ENCODE measurements at regions not wholly inside any gene's neighbourhood (a gene's known extent, or its start where the extent isn't known, plus 50 kb on each side); places are given as distances from the start of the nearest gene placed in this dataset.

GRCh38 chr2:41972179-41972578, 75.6 kb upstream of the PKDCC start:
- H3K9me3 ChIP-seq, result no peaks in the 10 kb centered on the region
- H3K27ac ChIP-seq, result no peak overlapping the region
- no peak for TF ChIP-seq POLR2A (IDR thresholded peaks at IDR 0.05)
- TF ChIP-seq, protein P1, sequence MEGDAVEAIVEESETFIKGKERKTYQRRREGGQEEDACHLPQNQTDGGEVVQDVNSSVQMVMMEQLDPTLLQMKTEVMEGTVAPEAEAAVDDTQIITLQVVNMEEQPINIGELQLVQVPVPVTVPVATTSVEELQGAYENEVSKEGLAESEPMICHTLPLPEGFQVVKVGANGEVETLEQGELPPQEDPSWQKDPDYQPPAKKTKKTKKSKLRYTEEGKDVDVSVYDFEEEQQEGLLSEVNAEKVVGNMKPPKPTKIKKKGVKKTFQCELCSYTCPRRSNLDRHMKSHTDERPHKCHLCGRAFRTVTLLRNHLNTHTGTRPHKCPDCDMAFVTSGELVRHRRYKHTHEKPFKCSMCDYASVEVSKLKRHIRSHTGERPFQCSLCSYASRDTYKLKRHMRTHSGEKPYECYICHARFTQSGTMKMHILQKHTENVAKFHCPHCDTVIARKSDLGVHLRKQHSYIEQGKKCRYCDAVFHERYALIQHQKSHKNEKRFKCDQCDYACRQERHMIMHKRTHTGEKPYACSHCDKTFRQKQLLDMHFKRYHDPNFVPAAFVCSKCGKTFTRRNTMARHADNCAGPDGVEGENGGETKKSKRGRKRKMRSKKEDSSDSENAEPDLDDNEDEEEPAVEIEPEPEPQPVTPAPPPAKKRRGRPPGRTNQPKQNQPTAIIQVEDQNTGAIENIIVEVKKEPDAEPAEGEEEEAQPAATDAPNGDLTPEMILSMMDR (IDR thresholded peaks at IDR 0.05), result no peak
- H3K4me3 ChIP-seq (replicated peaks in 1 of 3), result no peak overlapping the region
- intact Hi-C loops (cut with DNase I), result no loop called here
- no peak for DNase-seq
- H3K36me3 ChIP-seq, result no peaks in the 10 kb centered on the region
- WGBS, 2 donors, result 79 to 87% methylated on average over 2 of the region's 2 CpGs
- H3K4me1 ChIP-seq, result peaks cover 14% of the 10 kb centered on the region in 2 donors
- H3K27me3 ChIP-seq, result no peaks in the 10 kb centered on the region

GRCh38 chr2:41972819-41973218, 75.0 kb upstream of the PKDCC start:
- intact Hi-C loops (cut with DNase I), result no loop called here
- peaks cover 10 to 11% of the 10 kb centered on the region in 2 donors for H3K4me1 ChIP-seq
- peak in 1 of 2 donors; percentile 62 for DNase-seq
- no peaks in the 10 kb centered on the region for H3K36me3 ChIP-seq
- no peak for TF ChIP-seq POLR2A (IDR thresholded peaks at IDR 0.05)
- TF ChIP-seq, protein P1 (IDR thresholded peaks at IDR 0.05), result no peak
- no peak overlapping the region for H3K4me3 ChIP-seq (replicated peaks in 1 of 3)
- no peaks in the 10 kb centered on the region for H3K27me3 ChIP-seq
- H3K27ac ChIP-seq, result peak overlapping the region in 1 of 3 donors; percentile 39
- WGBS, 2 donors, result 44 to 53% methylated on average over 8 of the region's 8 CpGs
- no peaks in the 10 kb centered on the region for H3K9me3 ChIP-seq

DNA sequence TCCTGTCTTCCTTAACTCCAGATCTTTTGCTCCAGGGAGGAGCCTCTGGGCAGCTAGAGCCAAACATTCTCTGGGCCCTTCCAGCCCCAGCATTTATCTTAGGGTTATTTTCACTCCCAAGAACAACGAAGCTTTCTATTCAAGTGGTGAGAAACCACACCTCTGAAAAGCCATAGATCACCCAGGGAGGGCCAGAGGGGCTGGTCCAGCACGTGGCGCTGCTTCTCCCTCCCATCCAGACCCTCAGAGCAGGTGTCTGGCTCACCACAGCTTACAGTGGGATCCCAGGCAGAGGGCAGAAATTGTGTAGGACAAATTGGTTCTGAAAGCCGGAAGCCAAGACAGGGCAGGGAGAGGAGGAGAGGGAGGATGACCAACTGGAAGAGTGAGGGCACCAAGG, 74.0 kb upstream of the PKDCC start:
- H3K4me1 ChIP-seq, result peaks cover 10 to 11% of the 10 kb centered on the region in 2 donors
- H3K27ac ChIP-seq, result no peak overlapping the region
- no peaks in the 10 kb centered on the region for H3K27me3 ChIP-seq
- intact Hi-C loops (cut with DNase I), result no loop called here
- DNase-seq, result no peak
- no peak for TF ChIP-seq POLR2A (IDR thresholded peaks at IDR 0.05)
- TF ChIP-seq, protein P1 (IDR thresholded peaks at IDR 0.05), result no peak
- no peaks in the 10 kb centered on the region for H3K36me3 ChIP-seq
- H3K9me3 ChIP-seq, result no peaks in the 10 kb centered on the region
- no peak overlapping the region for H3K4me3 ChIP-seq (replicated peaks in 1 of 3)
- 78 to 82% methylated on average over 4 of the region's 4 CpGs for WGBS, 2 donors

DNA sequence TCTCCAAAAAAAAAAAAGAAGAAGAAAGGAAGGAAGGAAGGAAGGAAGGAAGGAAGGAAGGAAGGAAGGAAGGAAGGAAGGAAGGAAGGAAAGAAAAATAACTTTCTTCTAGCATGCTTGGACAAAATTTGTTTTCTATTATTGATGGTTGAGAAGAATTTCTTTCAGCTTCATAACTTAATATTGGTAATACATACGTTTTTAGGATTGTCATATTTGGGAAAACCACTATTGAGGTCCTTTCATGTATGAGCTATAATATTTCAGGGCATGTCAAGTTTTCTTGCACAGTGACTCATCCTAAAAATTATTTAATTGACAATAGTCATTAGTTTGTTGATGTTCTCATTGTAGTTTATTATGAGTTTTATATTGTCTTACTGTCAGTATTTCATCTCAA, 66.4 kb upstream of the PKDCC start:
- TF ChIP-seq, protein P1 (IDR thresholded peaks at IDR 0.05), result no peak
- TF ChIP-seq POLR2A (IDR thresholded peaks at IDR 0.05), result no peak
- no peaks in the 10 kb centered on the region for H3K9me3 ChIP-seq
- no peak overlapping the region for H3K4me3 ChIP-seq (replicated peaks in 1 of 3)
- intact Hi-C loops (cut with DNase I), result no loop called here
- DNase-seq, result no peak
- no peaks in the 10 kb centered on the region for H3K27me3 ChIP-seq
- no peaks in the 10 kb centered on the region for H3K36me3 ChIP-seq
- H3K4me1 ChIP-seq, result no peaks in the 10 kb centered on the region
- 80 to 85% methylated on average over 1 of the region's 1 CpG for WGBS, 2 donors
- H3K27ac ChIP-seq, result no peak overlapping the region

- TF ChIP-seq POLR2A (IDR thresholded peaks at IDR 0.05), result no peak
- TF ChIP-seq, protein P1 (IDR thresholded peaks at IDR 0.05), result no peak
- H3K36me3 ChIP-seq, result no peaks in the 10 kb centered on the region
- no peak overlapping the region for H3K4me3 ChIP-seq (replicated peaks in 1 of 3)
Observed at GRCh38 chr2:41985573-41986095, 62.2 kb upstream of the PKDCC start.

More at GRCh38 chr2:41985573-41986095, 62.2 kb upstream of the PKDCC start:
- Histone ChIP-seq H3K4me1 (no peaks in the 10 kb centered on the region), H3K27ac (no peak overlapping the region), H3K9me3 (no peaks in the 10 kb centered on the region), H3K27me3 (no peaks in the 10 kb centered on the region)
- 90 to 92% methylated on average over 5 of the region's 5 CpGs for WGBS, 2 donors
- intact Hi-C loops (cut with DNase I), result no loop called here
- DNase-seq, result no peak

All from thyroid gland (tissue), 4 donors.